B cell (primary cell): ENCODE measurements at regions not wholly inside any gene's neighbourhood (a gene's known extent, or its start where the extent isn't known, plus 50 kb on each side); places are given as distances from the start of the nearest gene placed in this dataset.

Experiments
- ATAC-seq: fragments of 200-7000 bp; cut with Tn5 transposase; one replicate; pipeline ENCODE4 v1.10.0; 2021; ENCODE audit warnings: low read depth, mild to moderate bottlenecking, moderate number of reproducible peaks, moderate library complexity
- CTCF ChIA-PET: fragments of 350-600 bp; sonication (Branson Sonifier 250); formaldehyde crosslinking; loops from one replicate; lab custom pipeline; 2021; ENCODE audit warnings: antibody characterized with exemption, inconsistent platforms; lab: Charles Lee
- POLR2A ChIA-PET: fragments of 350-600 bp; sonication (Branson Sonifier 250); formaldehyde crosslinking; loops from one replicate; lab custom pipeline; 2021; ENCODE audit warnings: antibody characterized with exemption; lab: Charles Lee
- DNase-seq: peaks from one replicate; pipeline ENCODE4 v3.0.0; 2013
- H2AFZ ChIP-seq: 2 replicates; pipeline ENCODE4 v1.6.1; 2012; ENCODE audit warnings: mild to moderate bottlenecking, low read depth, low read length; ENCODE audit not compliant: insufficient read depth, poor library complexity, severe bottlenecking
- H3K27ac ChIP-seq, 2 donors: 1 replicate in 1 of 2; 2 replicates in 1 of 2; pipeline ENCODE4 v1.5.1; 2012 to 2013; ENCODE audit warnings: low read length in 2 of 2, mild to moderate bottlenecking in 2 of 2, moderate library complexity in 1 of 2
- H3K27me3 ChIP-seq, 4 experiments: fragments of 200-600 bp in 1 of 4; sonication (generic) in 1 of 4; replicated peaks in 1 of 4; 1 replicate in 2 of 4; 2 replicates in 2 of 4; pipeline versions ENCODE4 v1.6.1 to v1.7.0; 2013 to 2016; ENCODE audit warnings: low read length in 3 of 4, mild to moderate bottlenecking in 2 of 4, mixed read lengths in 1 of 4, moderate library complexity in 1 of 4; ENCODE audit not compliant: insufficient read depth in 4 of 4, control insufficient read depth in 3 of 4; ENCODE audit errors: control extremely low read depth in 1 of 4
- H3K36me3 ChIP-seq, 2 experiments: replicated peaks in 1 of 2; 1 replicate in 1 of 2; 2 replicates in 1 of 2; pipeline versions ENCODE4 v1.6.1 to v1.7.1; 2013; ENCODE audit warnings: low read length in 1 of 2; ENCODE audit not compliant: insufficient read depth in 2 of 2, control insufficient read depth in 1 of 2; ENCODE audit errors: control extremely low read depth in 1 of 2, extremely low read depth in 1 of 2
- H3K4me1 ChIP-seq, 2 donors: fragments of 200-600 bp in 1 of 2; sonication (generic) in 1 of 2; 1 replicate in 1 of 2; 2 replicates in 1 of 2; pipeline versions ENCODE4 v1.5.1 to v1.6.1; 2013 to 2017; ENCODE audit warnings: low read length in 2 of 2; ENCODE audit not compliant: control insufficient read depth in 2 of 2, insufficient read depth in 2 of 2
- H3K4me2 ChIP-seq: replicated peaks from 2 replicates; pipeline ENCODE3; 2012; ENCODE audit warnings: mild to moderate bottlenecking, low read depth, low read length; ENCODE audit not compliant: poor library complexity, severe bottlenecking
- H3K4me3 ChIP-seq, 5 experiments: fragments of 200-600 bp in 1 of 5; sonication (generic) in 1 of 5; 1 replicate in 3 of 5; 2 replicates in 2 of 5; pipeline versions ENCODE4 v1.5.1 to v1.7.0; 2011 to 2016; ENCODE audit warnings: low read length in 4 of 5, mild to moderate bottlenecking in 4 of 5, low read depth in 2 of 5, control low read depth in 1 of 5, moderate library complexity in 1 of 5; ENCODE audit not compliant: insufficient read depth in 1 of 5; ENCODE audit errors: control extremely low read depth in 1 of 5, extremely low read depth in 1 of 5
- H3K79me2 ChIP-seq: fragments of 200-600 bp; sonication (generic); one replicate; pipeline ENCODE4 v1.6.0; 2016; ENCODE audit warnings: low read length; ENCODE audit not compliant: control insufficient read depth, insufficient read depth
- H3K9ac ChIP-seq: fragments of 200-600 bp; sonication (generic); 2 replicates; pipeline ENCODE4 v1.6.1; 2017; ENCODE audit warnings: mild to moderate bottlenecking, low read length, moderate library complexity
- H3K9me3 ChIP-seq, 3 donors: one replicate each; pipeline versions ENCODE4 v1.6.1 to v1.7.1; 2013; ENCODE audit warnings: low read length in 2 of 3; ENCODE audit not compliant: control insufficient read depth in 2 of 3, insufficient read depth in 1 of 3; ENCODE audit errors: control extremely low read depth in 1 of 3
- H4K20me1 ChIP-seq: 2 replicates; pipeline ENCODE4 v1.6.0; 2012; ENCODE audit warnings: mild to moderate bottlenecking, low read length; ENCODE audit not compliant: insufficient read depth, control insufficient read depth, poor library complexity, severe bottlenecking
- H3K27ac Mint-ChIP-seq: one replicate; pipeline ENCODE4 v1.8.0; 2021; ENCODE audit warnings: mixed read lengths
- H3K27me3 Mint-ChIP-seq: one replicate; pipeline ENCODE4 v1.8.0; 2021; ENCODE audit warnings: mixed read lengths
- H3K4me1 Mint-ChIP-seq: one replicate; pipeline ENCODE4 v1.8.0; 2021; ENCODE audit warnings: mixed read lengths
- H3K4me3 Mint-ChIP-seq: one replicate; pipeline ENCODE4 v1.8.0; 2021; ENCODE audit warnings: mixed read lengths
- H3K9me3 Mint-ChIP-seq: one replicate; pipeline ENCODE4 v1.8.0; 2022; ENCODE audit warnings: mixed read lengths; ENCODE audit not compliant: insufficient read depth
- CTCF ChIP-seq: fragments of 200-600 bp; IDR thresholded peaks from one replicate; pipeline ENCODE4 v1.8.0; 2022; ENCODE audit warnings: antibody characterized with exemption, mild to moderate bottlenecking
- EZH2 ChIP-seq: IDR thresholded peaks from 2 replicates; pipeline ENCODE4 v1.6.1; 2012; ENCODE audit warnings: borderline replicate concordance, low read depth, mild to moderate bottlenecking, moderate library complexity, low read length; ENCODE audit not compliant: insufficient read depth, poor library complexity, severe bottlenecking
- WGBS: methylation state at CpG from one replicate; pipeline ENCODE4 v1.1.5; 2013; ENCODE audit warnings: missing lambda C conversion rate; ENCODE audit not compliant: insufficient coverage; 5-methylcytosine and 5-hydroxymethylcytosine counted together
- intact Hi-C: fragments of 100-400 bp; cut with micrococcal nuclease; formaldehyde crosslinking; loops from one replicate; pipeline ENCODE4 v1.10.0; 2022

- no peak overlapping the region for H3K4me3 Mint-ChIP-seq
- intact Hi-C loops = no loop called here
- no peaks in the 10 kb centered on the region for H3K27me3 ChIP-seq
- H3K4me1 ChIP-seq = no peaks in the 10 kb centered on the region
- no peak overlapping the region for H3K4me3 ChIP-seq
- peaks cover 0 to 4% (median 0%) of the 10 kb centered on the region in 3 donors for H3K9me3 ChIP-seq
- H3K27ac Mint-ChIP-seq = no peak overlapping the region
- H4K20me1 ChIP-seq = no peaks in the 10 kb centered on the region
- ChIA-PET CTCF (no interaction called here), POLR2A (no interaction called here)
- H3K79me2 ChIP-seq = no peaks in the 10 kb centered on the region
- H3K4me1 Mint-ChIP-seq = no peaks in the 10 kb centered on the region
- no peaks in the 10 kb centered on the region for H3K36me3 ChIP-seq
- TF ChIP-seq CTCF (no peak), EZH2 (no peak)
- no peak overlapping the region for H3K4me2 ChIP-seq
- H3K9ac ChIP-seq = no peak overlapping the region
- WGBS = 100% methylated on average over 6 of the region's 9 CpGs
- no peaks in the 10 kb centered on the region for H3K9me3 Mint-ChIP-seq
- ATAC-seq (no peak), DNase-seq (no peak)
- H2AFZ ChIP-seq = no peak overlapping the region
- no peak overlapping the region for H3K27ac ChIP-seq
- no peaks in the 10 kb centered on the region for H3K27me3 Mint-ChIP-seq
Measured at GRCh38 chr4:43968011-43968410, 480.6 kb downstream of the KCTD8 start.

GRCh38 chr4:43983610-43984009 is 465.0 kb downstream of the KCTD8 start:
- no peaks in the 10 kb centered on the region for H4K20me1 ChIP-seq
- 89% methylated on average over 1 of the region's 1 CpG for WGBS
- H3K27ac Mint-ChIP-seq = no peak overlapping the region

More at GRCh38 chr4:43983610-43984009, 465.0 kb downstream of the KCTD8 start:
- Mint-ChIP-seq H3K4me1 (no peaks in the 10 kb centered on the region), H3K27me3 (no peaks in the 10 kb centered on the region), H3K9me3 (peaks cover 3% of the 10 kb centered on the region), H3K4me3 (no peak overlapping the region)
- intact Hi-C loops = no loop called here
- no peaks in the 10 kb centered on the region for H3K27me3 ChIP-seq
- ATAC-seq = no peak
- H3K4me2 ChIP-seq = no peak overlapping the region
- H3K79me2 ChIP-seq = no peaks in the 10 kb centered on the region
- ChIA-PET POLR2A (no interaction called here), CTCF (no interaction called here)
- no peak overlapping the region for H3K4me3 ChIP-seq
- TF ChIP-seq EZH2 = no peak
- TF ChIP-seq CTCF = no peak
- H3K4me1 ChIP-seq = no peaks in the 10 kb centered on the region
- H3K9me3 ChIP-seq = no peaks in the 10 kb centered on the region
- H3K36me3 ChIP-seq = no peaks in the 10 kb centered on the region
- no peak overlapping the region for H3K27ac ChIP-seq
- no peak for DNase-seq
- no peak overlapping the region for H3K9ac ChIP-seq
- no peak overlapping the region for H2AFZ ChIP-seq
